GM12873 (cell line): ENCODE measurements at regions not wholly inside any gene's neighbourhood (a gene's known extent, or its start where the extent isn't known, plus 50 kb on each side); places are given as distances from the start of the nearest gene placed in this dataset.

ENCODE experiments used
- CTCF ChIP-seq: IDR thresholded peaks from 2 replicates; pipeline ENCODE4 v1.5.1; 2012; ENCODE audit warnings: low read depth, mild to moderate bottlenecking, moderate library complexity, low read length, control low read depth; ENCODE audit not compliant: insufficient read depth; ENCODE audit errors: missing control alignments

- no peak for TF ChIP-seq CTCF
These were observed 803.9 kb downstream of the C4orf33 start for GRCh38 chr4:129899849-129900248.

- no peak for TF ChIP-seq CTCF
These were observed 804.5 kb downstream of the C4orf33 start for GRCh38 chr4:129900430-129900953.

GRCh38 chr4:129901205-129901604 is 805.3 kb downstream of the C4orf33 start:
- no peak for TF ChIP-seq CTCF

- TF ChIP-seq CTCF: no peak
These were observed 807.9 kb downstream of the C4orf33 start for GRCh38 chr4:129903861-129904260.

- no peak for TF ChIP-seq CTCF
These were observed 809.3 kb downstream of the C4orf33 start for GRCh38 chr4:129905256-129905655.

- TF ChIP-seq CTCF: no peak
These were observed 812.2 kb downstream of the C4orf33 start for GRCh38 chr4:129908117-129908516.

- TF ChIP-seq CTCF: no peak
These were observed 821.0 kb downstream of the C4orf33 start for GRCh38 chr4:129916991-129917390.
